ENCODE measurements at regions not wholly inside any gene's neighbourhood (a gene's known extent, or its start where the extent isn't known, plus 50 kb on each side); places are given as distances from the start of the nearest gene placed in this dataset.
A peak's percentile ranks its signal among the peaks of the same experiment; 100 is the strongest.

- no peak for DNase-seq (ENCODE audit: low read depth, low spot score)
These were observed 493.6 kb upstream of the PPP2R3A start for GRCh38 chr3:135471911-135472310.

- DNase-seq (ENCODE audit: low read depth, low spot score) = no peak
These were observed 492.1 kb upstream of the PPP2R3A start for GRCh38 chr3:135473449-135473848.

- no peak for DNase-seq (ENCODE audit: low read depth, low spot score)
These were observed 478.3 kb upstream of the PPP2R3A start for GRCh38 chr3:135487261-135487660.

GRCh38 chr3:135490219-135490915 lies 475.2 kb upstream of the PPP2R3A start:
- no peak for DNase-seq (ENCODE audit: low read depth, low spot score)

GRCh38 chr3:135491491-135492205 lies 473.9 kb upstream of the PPP2R3A start:
- peak; percentile 77 for DNase-seq (ENCODE audit: low read depth, low spot score)

GRCh38 chr3:135495891-135496290 lies 469.6 kb upstream of the PPP2R3A start:
- DNase-seq (ENCODE audit: low read depth, low spot score) = no peak

GRCh38 chr3:135497979-135498378 lies 467.5 kb upstream of the PPP2R3A start:
- DNase-seq (ENCODE audit: low read depth, low spot score) = no peak

- no peak for DNase-seq (ENCODE audit: low read depth, low spot score)
These were observed 466.1 kb upstream of the PPP2R3A start for GRCh38 chr3:135499426-135499825.

GRCh38 chr3:135500034-135500433 lies 465.5 kb upstream of the PPP2R3A start:
- no peak for DNase-seq (ENCODE audit: low read depth, low spot score)

- no peak for DNase-seq (ENCODE audit: low read depth, low spot score)
These were observed 462.3 kb upstream of the PPP2R3A start for GRCh38 chr3:135503065-135503759.

GRCh38 chr3:135503760-135504686 lies 461.5 kb upstream of the PPP2R3A start:
- DNase-seq (ENCODE audit: low read depth, low spot score) = peak; percentile 6

GRCh38 chr3:135513106-135514059 lies 452.1 kb upstream of the PPP2R3A start:
- no peak for DNase-seq (ENCODE audit: low read depth, low spot score)

- DNase-seq (ENCODE audit: low read depth, low spot score) = no peak
These were observed 451.5 kb upstream of the PPP2R3A start for GRCh38 chr3:135514060-135514448.

GRCh38 chr3:135516143-135516542 lies 449.4 kb upstream of the PPP2R3A start:
- DNase-seq (ENCODE audit: low read depth, low spot score) = no peak

- DNase-seq (ENCODE audit: low read depth, low spot score) = no peak
These were observed 437.0 kb upstream of the PPP2R3A start for GRCh38 chr3:135528413-135529015.

- DNase-seq (ENCODE audit: low read depth, low spot score) = no peak
These were observed 433.5 kb upstream of the PPP2R3A start for GRCh38 chr3:135532021-135532420.

GRCh38 chr3:135538123-135538522 lies 427.4 kb upstream of the PPP2R3A start:
- no peak for DNase-seq (ENCODE audit: low read depth, low spot score)

- no peak for DNase-seq (ENCODE audit: low read depth, low spot score)
These were observed 426.2 kb upstream of the PPP2R3A start for GRCh38 chr3:135539351-135539750.

- DNase-seq (ENCODE audit: low read depth, low spot score) = no peak
These were observed 425.7 kb upstream of the PPP2R3A start for GRCh38 chr3:135539854-135540253.

- no peak for DNase-seq (ENCODE audit: low read depth, low spot score)
These were observed 415.5 kb upstream of the PPP2R3A start for GRCh38 chr3:135549928-135550494.
